ENCODE measurements at regions not wholly inside any gene's neighbourhood (a gene's known extent, or its start where the extent isn't known, plus 50 kb on each side); places are given as distances from the start of the nearest gene placed in this dataset.

DNA sequence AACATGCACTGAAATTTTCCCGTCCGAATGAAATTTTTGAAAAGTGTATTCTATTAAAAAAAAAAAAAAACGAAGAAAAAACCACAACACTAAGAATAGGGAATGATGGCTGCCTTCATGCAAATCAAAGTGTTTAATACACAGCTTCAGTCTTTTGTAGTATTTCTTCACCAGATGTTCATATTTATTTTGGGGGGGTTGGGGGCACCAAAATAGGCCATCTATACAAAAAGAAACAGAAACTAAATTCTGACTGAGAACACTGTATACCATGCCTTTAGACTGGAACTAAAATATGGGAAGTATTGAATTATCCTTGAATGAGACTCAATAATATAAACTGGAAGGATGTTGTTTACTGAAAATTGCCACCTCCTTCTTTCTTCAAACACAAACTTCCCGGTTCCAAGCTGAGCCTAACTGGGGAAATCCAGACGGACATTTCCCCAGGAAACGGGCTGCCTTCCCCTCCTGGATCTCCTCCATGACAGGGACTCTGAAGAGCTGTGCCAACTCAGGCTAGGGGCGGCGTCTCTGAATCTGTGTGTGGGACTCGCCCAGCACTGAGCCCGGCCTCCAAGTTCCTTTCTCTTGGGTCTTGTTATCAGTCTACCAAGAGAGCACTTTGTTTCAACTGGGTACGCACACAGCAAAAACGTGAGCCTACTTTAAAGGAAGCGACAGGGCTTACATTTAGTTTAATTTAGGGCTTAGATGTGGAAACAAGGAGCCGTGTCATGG, 511.3 kb upstream of the ADAMTS16 start:
- Histone ChIP-seq H3K9me3 (no peaks in the 10 kb centered on the region), H3K36me3 (no peaks in the 10 kb centered on the region), H3K4me1 (no peaks in the 10 kb centered on the region), H3K27ac (no peak overlapping the region), H3K27me3 (no peaks in the 10 kb centered on the region), H3K4me3 (no peak overlapping the region)
- ATAC-seq (ENCODE audit: low FRiP score in 2 of 2): no peak
- no peak for DNase-seq
- WGBS, 2 donors: 74% methylated on average over 14 of the region's 14 CpGs
- TF ChIP-seq POLR2A (IDR thresholded peaks at IDR 0.05) (no peak), POLR2AphosphoS5 (IDR thresholded peaks at IDR 0.05) (no peak), CTCF (IDR thresholded peaks at IDR 0.05) (no peak), EP300 (IDR thresholded peaks at IDR 0.05) (no peak)

DNA sequence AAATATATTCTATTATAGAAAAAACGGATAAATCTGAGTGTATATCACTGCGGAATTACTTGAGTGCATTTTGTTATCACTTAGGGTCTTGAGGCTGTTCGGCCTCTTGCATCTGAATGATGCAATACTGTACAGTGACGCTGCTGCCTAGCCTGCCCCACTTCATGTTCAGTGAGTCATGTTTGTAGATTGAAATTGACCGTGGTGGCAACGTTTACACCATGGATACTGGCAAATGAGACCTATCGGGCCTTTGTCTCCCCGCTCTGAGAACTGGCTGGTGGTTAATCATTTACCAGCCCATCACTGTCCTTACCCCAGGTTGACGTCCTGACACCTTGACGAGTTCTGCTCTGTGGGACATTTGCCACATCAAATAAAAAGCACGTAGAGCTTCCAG, 510.1 kb upstream of the ADAMTS16 start:
- Histone ChIP-seq H3K27me3 (no peaks in the 10 kb centered on the region), H3K4me3 (no peak overlapping the region), H3K36me3 (no peaks in the 10 kb centered on the region), H3K4me1 (no peaks in the 10 kb centered on the region), H3K9me3 (no peaks in the 10 kb centered on the region), H3K27ac (no peak overlapping the region)
- DNase-seq (peak in 1 of 2 donors; percentile 29), ATAC-seq (ENCODE audit: low FRiP score in 2 of 2) (no peak)
- no peak for TF ChIP-seq POLR2A (IDR thresholded peaks at IDR 0.05)
- TF ChIP-seq POLR2AphosphoS5 (IDR thresholded peaks at IDR 0.05): no peak
- TF ChIP-seq CTCF (IDR thresholded peaks at IDR 0.05): no peak
- no peak for TF ChIP-seq EP300 (IDR thresholded peaks at IDR 0.05)
- 66 to 84% methylated on average over 11 of the region's 11 CpGs for WGBS, 2 donors

DNA sequence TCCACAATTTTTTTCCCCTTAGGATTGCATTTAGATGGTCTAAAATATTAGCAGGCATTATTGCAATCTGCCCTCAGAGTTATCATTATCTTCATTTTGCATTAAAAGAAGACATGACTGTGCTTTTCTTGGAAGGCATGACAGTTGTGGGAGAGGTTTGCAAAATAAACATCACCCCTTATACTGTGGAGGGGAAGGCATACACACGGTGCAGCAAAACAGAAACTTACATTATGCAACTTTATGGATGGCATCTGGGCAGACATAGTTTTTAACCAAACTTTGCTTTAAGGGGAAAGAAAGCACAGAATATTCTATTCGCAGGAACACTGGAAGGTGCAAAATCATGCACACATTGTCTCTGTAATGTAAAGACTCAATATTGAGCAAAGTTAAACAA, 505.8 kb upstream of the ADAMTS16 start:
- no peak for ATAC-seq (ENCODE audit: low FRiP score in 2 of 2)
- Histone ChIP-seq H3K27ac (no peak overlapping the region), H3K36me3 (no peaks in the 10 kb centered on the region), H3K27me3 (no peaks in the 10 kb centered on the region), H3K4me3 (no peak overlapping the region), H3K9me3 (no peaks in the 10 kb centered on the region), H3K4me1 (no peaks in the 10 kb centered on the region)
- TF ChIP-seq CTCF (IDR thresholded peaks at IDR 0.05): no peak
- no peak for TF ChIP-seq EP300 (IDR thresholded peaks at IDR 0.05)
- no peak for TF ChIP-seq POLR2A (IDR thresholded peaks at IDR 0.05)
- TF ChIP-seq POLR2AphosphoS5 (IDR thresholded peaks at IDR 0.05): no peak
- no peak for DNase-seq
- 63 to 70% methylated on average over 2 of the region's 2 CpGs for WGBS, 2 donors

DNA sequence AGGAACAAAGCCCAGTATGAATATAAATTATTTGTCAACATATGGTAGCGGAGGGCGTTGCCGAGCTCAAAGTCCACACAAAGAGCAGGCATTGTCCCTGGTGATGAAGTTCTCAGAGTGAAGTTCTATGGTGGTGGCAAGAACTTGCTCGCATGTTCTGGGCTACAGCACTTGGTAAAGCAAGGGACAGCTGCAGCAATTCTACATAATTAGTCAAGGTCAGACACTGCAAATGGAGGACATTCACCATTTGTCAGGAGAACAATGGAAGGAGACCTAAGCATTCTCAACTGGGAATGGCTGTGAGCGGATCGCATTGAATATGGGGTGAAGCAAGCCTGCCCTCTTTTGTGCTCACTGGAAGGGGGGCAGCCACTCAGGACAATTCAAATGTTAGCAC, 503.8 kb upstream of the ADAMTS16 start:
- DNase-seq: no peak
- no peak overlapping the region for H3K27ac ChIP-seq
- no peak overlapping the region for H3K4me3 ChIP-seq
- 81 to 86% methylated on average over 6 of the region's 6 CpGs for WGBS, 2 donors
- no peaks in the 10 kb centered on the region for H3K9me3 ChIP-seq
- no peak for TF ChIP-seq EP300 (IDR thresholded peaks at IDR 0.05)
- TF ChIP-seq POLR2A (IDR thresholded peaks at IDR 0.05): no peak
- no peak for TF ChIP-seq CTCF (IDR thresholded peaks at IDR 0.05)
- TF ChIP-seq POLR2AphosphoS5 (IDR thresholded peaks at IDR 0.05): no peak
- no peak for ATAC-seq (ENCODE audit: low FRiP score in 2 of 2)
- no peaks in the 10 kb centered on the region for H3K36me3 ChIP-seq
- no peaks in the 10 kb centered on the region for H3K27me3 ChIP-seq
- no peaks in the 10 kb centered on the region for H3K4me1 ChIP-seq

DNA sequence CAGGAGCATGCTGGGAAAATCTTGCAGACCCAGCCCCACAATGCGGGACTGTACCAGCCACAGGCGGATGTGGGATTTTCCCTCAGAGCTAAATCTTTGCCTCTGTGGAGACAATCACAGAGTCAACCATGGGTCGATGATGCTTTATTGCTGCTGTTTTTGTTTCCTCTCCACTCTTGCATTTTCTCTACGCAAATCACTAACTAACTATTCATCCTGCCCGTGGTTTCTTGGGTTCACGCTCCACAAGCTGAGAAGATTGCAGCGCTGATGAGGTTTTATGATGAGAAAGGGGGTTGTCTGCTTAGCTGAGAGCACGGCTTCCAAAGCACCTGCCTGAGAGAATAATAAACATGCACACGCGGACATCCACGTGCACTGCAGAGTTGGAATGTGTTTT, 500.2 kb upstream of the ADAMTS16 start:
- Histone ChIP-seq H3K36me3 (no peaks in the 10 kb centered on the region), H3K27ac (no peak overlapping the region), H3K27me3 (no peaks in the 10 kb centered on the region), H3K4me3 (no peak overlapping the region), H3K4me1 (no peaks in the 10 kb centered on the region), H3K9me3 (peaks cover 0 to 3% (median 0%) of the 10 kb centered on the region in 4 donors)
- DNase-seq (no peak), ATAC-seq (ENCODE audit: low FRiP score in 2 of 2) (no peak)
- WGBS, 2 donors: 55 to 62% methylated on average over 11 of the region's 11 CpGs
- TF ChIP-seq POLR2A (IDR thresholded peaks at IDR 0.05): no peak
- no peak for TF ChIP-seq EP300 (IDR thresholded peaks at IDR 0.05)
- no peak for TF ChIP-seq POLR2AphosphoS5 (IDR thresholded peaks at IDR 0.05)
- no peak for TF ChIP-seq CTCF (IDR thresholded peaks at IDR 0.05)
